H1 (cell line): ENCODE measurements at regions not wholly inside any gene's neighbourhood (a gene's known extent, or its start where the extent isn't known, plus 50 kb on each side); places are given as distances from the start of the nearest gene placed in this dataset.

Experiments used
- BACH1 ChIP-seq: IDR thresholded peaks from 2 replicates; pipeline ENCODE4 v1.6.1; 2012; ENCODE audit warnings: low read length, improper control_type of control experiment
- CHD2 ChIP-seq: IDR thresholded peaks from 2 replicates; pipeline ENCODE4 v1.6.1; 2012; ENCODE audit warnings: low read length, improper control_type of control experiment
- CREB1 ChIP-seq: IDR thresholded peaks from 2 replicates; pipeline ENCODE4 v1.6.1; 2012; ENCODE audit warnings: inconsistent platforms
- EZH2 ChIP-seq: fragments of 200-600 bp; sonication (generic); IDR thresholded peaks from 2 replicates; pipeline ENCODE4 v1.7.1; 2012; ENCODE audit warnings: low read depth, mild to moderate bottlenecking, moderate library complexity, low read length, inconsistent platforms; ENCODE audit not compliant: severe bottlenecking
- POLR2AphosphoS5 ChIP-seq: IDR thresholded peaks from 2 replicates; pipeline ENCODE4 v1.6.1; 2011; ENCODE audit warnings: low read depth, low read length
- RFX5 ChIP-seq: IDR thresholded peaks from 2 replicates; pipeline ENCODE4 v1.6.1; 2011; ENCODE audit warnings: low read depth, low read length, improper control_type of control experiment, borderline replicate concordance
- TF ChIP-seq, protein P1 (sequence below), 3 experiments: IDR thresholded peaks; 1 replicate in 2 of 3; 2 replicates in 1 of 3; pipeline versions ENCODE4 v1.5.1 to v1.6.1; 2011; ENCODE audit warnings: low read length in 3 of 3, mild to moderate bottlenecking in 3 of 3, inconsistent platforms in 2 of 3, low read depth in 1 of 3, moderate library complexity in 1 of 3; ENCODE audit not compliant: insufficient read depth in 1 of 3; ENCODE audit errors: control extremely low read depth in 1 of 3

DNA sequence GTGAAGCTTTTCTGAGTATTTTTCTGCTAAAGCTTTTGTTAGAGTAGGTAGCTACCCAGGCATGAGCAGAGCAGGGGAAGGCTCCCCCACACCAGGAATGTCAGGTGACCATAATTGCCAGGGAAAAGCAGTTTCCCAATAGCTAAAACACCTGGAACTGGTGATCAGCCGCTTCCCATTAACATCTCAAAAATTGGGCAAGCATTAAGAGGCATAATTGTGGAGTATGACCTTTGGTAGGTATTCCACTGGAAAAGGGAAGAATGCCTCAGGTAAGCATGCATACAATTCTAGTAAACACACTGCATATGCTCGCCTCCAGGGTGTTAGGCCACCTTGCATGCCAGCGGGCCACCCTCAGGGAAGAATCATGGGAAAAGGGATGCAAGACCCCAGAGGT is 84.5 kb downstream of the CCR1 start:
- TF ChIP-seq BACH1 (no peak), CHD2 (no peak), CREB1 (no peak), POLR2AphosphoS5 (no peak), RFX5 (no peak), EZH2 (no peak)
- TF ChIP-seq, protein P1, sequence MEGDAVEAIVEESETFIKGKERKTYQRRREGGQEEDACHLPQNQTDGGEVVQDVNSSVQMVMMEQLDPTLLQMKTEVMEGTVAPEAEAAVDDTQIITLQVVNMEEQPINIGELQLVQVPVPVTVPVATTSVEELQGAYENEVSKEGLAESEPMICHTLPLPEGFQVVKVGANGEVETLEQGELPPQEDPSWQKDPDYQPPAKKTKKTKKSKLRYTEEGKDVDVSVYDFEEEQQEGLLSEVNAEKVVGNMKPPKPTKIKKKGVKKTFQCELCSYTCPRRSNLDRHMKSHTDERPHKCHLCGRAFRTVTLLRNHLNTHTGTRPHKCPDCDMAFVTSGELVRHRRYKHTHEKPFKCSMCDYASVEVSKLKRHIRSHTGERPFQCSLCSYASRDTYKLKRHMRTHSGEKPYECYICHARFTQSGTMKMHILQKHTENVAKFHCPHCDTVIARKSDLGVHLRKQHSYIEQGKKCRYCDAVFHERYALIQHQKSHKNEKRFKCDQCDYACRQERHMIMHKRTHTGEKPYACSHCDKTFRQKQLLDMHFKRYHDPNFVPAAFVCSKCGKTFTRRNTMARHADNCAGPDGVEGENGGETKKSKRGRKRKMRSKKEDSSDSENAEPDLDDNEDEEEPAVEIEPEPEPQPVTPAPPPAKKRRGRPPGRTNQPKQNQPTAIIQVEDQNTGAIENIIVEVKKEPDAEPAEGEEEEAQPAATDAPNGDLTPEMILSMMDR (IDR thresholded peaks at IDR 0.05; ENCODE audit: control extremely low read depth in 1 of 3, insufficient read depth in 1 of 3, low read depth in 1 of 3, low read length in 3 of 3), result no peak
